ENCODE measurements at regions not wholly inside any gene's neighbourhood (a gene's known extent, or its start where the extent isn't known, plus 50 kb on each side); places are given as distances from the start of the nearest gene placed in this dataset.
"Not testable (repeated sequence)": the region's sequence is repeated elsewhere in the genome, so short reads cannot be mapped to it uniquely, and the experiment has no call there.

DNA sequence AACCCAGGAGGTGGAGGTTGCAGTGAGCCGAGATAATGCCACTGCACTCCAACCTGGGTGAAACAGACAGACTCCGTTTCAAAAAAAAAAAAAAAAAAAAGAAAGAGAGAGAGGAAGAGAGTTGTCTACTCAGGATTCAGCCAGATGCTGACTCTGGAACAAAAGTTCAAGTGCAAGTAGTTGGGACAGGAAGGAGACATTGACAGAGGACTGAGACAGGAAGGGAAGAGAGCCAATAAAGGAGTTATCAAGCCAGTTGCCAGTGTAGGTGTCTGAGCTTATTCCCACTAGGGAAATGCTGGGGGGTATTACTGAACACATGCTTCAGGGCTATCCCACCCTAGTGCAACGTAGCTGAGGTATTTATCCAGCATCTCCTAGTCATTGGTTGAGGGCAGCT is 147.7 kb upstream of the SLC1A3 start:
- DNase-seq (ENCODE audit: low read depth in 1 of 2, low spot score in 1 of 2), result no peak
- Histone ChIP-seq H3K4me3 (replicated peaks; ENCODE audit: insufficient read depth, low read length) (no peak overlapping the region), H3K27me3 (ENCODE audit: insufficient read depth, poor library complexity, severe bottlenecking) (no peaks in the 10 kb centered on the region), H3K27ac (replicated peaks) (no peak overlapping the region)
- TF ChIP-seq POLR2AphosphoS5 (IDR thresholded peaks at IDR 0.05; ENCODE audit: low read depth), result no peak
- TF ChIP-seq SPI1 (IDR thresholded peaks at IDR 0.05; ENCODE audit: borderline replicate concordance, low read depth), result no peak
- TF ChIP-seq GABPA (IDR thresholded peaks at IDR 0.05; ENCODE audit: low read depth), result no peak
- TF ChIP-seq, protein P1, sequence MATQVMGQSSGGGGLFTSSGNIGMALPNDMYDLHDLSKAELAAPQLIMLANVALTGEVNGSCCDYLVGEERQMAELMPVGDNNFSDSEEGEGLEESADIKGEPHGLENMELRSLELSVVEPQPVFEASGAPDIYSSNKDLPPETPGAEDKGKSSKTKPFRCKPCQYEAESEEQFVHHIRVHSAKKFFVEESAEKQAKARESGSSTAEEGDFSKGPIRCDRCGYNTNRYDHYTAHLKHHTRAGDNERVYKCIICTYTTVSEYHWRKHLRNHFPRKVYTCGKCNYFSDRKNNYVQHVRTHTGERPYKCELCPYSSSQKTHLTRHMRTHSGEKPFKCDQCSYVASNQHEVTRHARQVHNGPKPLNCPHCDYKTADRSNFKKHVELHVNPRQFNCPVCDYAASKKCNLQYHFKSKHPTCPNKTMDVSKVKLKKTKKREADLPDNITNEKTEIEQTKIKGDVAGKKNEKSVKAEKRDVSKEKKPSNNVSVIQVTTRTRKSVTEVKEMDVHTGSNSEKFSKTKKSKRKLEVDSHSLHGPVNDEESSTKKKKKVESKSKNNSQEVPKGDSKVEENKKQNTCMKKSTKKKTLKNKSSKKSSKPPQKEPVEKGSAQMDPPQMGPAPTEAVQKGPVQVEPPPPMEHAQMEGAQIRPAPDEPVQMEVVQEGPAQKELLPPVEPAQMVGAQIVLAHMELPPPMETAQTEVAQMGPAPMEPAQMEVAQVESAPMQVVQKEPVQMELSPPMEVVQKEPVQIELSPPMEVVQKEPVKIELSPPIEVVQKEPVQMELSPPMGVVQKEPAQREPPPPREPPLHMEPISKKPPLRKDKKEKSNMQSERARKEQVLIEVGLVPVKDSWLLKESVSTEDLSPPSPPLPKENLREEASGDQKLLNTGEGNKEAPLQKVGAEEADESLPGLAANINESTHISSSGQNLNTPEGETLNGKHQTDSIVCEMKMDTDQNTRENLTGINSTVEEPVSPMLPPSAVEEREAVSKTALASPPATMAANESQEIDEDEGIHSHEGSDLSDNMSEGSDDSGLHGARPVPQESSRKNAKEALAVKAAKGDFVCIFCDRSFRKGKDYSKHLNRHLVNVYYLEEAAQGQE (IDR thresholded peaks at IDR 0.05; ENCODE audit: insufficient replicate concordance, low read depth), result no peak
- TF ChIP-seq, protein P2, sequence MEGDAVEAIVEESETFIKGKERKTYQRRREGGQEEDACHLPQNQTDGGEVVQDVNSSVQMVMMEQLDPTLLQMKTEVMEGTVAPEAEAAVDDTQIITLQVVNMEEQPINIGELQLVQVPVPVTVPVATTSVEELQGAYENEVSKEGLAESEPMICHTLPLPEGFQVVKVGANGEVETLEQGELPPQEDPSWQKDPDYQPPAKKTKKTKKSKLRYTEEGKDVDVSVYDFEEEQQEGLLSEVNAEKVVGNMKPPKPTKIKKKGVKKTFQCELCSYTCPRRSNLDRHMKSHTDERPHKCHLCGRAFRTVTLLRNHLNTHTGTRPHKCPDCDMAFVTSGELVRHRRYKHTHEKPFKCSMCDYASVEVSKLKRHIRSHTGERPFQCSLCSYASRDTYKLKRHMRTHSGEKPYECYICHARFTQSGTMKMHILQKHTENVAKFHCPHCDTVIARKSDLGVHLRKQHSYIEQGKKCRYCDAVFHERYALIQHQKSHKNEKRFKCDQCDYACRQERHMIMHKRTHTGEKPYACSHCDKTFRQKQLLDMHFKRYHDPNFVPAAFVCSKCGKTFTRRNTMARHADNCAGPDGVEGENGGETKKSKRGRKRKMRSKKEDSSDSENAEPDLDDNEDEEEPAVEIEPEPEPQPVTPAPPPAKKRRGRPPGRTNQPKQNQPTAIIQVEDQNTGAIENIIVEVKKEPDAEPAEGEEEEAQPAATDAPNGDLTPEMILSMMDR (IDR thresholded peaks at IDR 0.05; ENCODE audit: insufficient read depth, low read length), result no peak

DNA sequence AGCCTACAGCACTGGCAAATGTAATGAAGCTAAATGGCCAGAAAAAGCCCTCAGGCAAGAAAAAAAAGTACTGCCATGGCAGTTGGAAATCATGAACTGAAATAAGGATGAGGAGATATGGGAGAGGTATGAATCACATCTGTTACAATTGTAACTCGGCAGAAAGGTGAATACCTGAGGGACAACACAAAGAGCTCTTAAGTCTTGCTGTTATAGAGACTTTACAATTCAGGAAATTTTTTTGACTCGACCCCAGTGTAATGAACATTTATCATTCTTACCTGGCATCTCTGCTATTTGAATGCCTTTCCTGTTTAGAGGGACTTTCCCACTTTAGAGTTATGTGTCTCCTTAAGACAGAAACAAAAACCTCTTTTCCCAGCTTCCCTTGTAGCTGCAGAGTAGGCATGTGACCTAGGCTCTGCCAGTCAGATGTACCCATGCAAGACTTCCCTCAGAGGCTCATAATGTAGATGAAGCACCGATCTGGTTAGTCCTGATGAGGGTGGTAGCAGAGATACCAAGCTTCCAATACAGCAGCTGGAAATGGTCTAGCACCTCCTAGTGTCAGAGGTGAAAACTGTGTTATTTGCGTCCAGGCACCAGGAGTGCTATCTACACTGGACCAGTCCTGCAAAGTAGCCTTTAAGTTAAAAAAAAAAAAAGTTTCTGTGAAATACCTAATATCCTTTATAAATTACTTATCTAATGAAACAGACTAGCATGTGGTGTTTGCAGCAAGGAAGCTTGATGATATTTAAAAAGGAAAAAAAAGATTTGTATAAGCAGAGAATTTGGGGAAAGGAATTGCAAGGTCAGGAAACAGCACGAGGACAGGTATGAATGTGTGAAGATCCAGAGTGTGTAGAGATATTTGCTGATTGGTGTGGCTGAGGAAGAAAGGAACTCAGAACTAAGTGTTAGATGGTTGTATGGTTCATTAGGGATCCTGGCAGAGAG is 146.9 kb upstream of the SLC1A3 start:
- Histone ChIP-seq H3K27me3 (ENCODE audit: insufficient read depth, poor library complexity, severe bottlenecking) (no peaks in the 10 kb centered on the region), H3K27ac (replicated peaks) (no peak overlapping the region), H3K4me3 (replicated peaks; ENCODE audit: insufficient read depth, low read length) (no peak overlapping the region)
- peak; percentile 17 to 40 for DNase-seq (ENCODE audit: low read depth in 1 of 2, low spot score in 1 of 2)
- TF ChIP-seq GABPA (IDR thresholded peaks at IDR 0.05; ENCODE audit: low read depth), result no peak
- TF ChIP-seq, protein P2 (IDR thresholded peaks at IDR 0.05; ENCODE audit: insufficient read depth, low read length), result peak; percentile 25

DNA sequence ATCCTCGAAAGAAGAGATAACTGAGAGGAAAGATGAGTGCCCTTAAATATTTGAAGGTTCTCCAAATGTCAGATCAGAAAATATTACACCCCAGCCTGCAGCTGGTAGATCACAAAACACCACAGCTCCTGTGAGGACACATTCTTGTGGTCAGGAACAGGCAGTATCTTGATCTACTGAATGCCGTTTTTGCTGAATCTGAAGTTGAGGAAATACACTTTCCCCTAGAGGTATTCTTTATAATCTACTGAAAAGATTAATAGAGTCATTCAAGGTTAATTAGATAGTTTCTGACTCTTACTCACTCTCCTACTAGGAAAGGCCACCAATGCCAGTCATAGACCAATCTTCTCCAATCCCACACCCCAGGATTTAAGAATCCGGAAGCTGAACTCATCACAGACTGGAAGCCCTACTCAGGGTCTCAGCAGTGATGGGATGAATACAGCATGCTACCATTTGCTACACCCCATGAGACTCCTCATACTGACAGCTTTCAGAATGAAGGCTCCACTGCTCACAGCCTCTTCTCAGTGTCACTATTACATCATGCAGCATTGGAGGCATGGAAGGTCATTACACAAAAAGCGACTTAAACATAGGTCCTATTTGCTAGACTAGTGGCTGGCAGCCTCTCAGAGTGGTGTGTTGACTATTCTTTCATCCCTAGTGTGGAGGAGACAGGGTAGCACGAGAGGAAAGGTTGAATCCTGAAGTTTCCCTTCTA is 143.9 kb upstream of the SLC1A3 start:
- no peak for DNase-seq (ENCODE audit: low read depth in 1 of 2, low spot score in 1 of 2)
- Histone ChIP-seq H3K4me3 (replicated peaks; ENCODE audit: insufficient read depth, low read length) (no peak overlapping the region), H3K27ac (replicated peaks) (no peak overlapping the region), H3K27me3 (ENCODE audit: insufficient read depth, poor library complexity, severe bottlenecking) (no peaks in the 10 kb centered on the region)
- TF ChIP-seq, protein P2 (IDR thresholded peaks at IDR 0.05; ENCODE audit: insufficient read depth, low read length), result no peak
- TF ChIP-seq, protein P1 (IDR thresholded peaks at IDR 0.05; ENCODE audit: insufficient replicate concordance, low read depth), result no peak
- TF ChIP-seq GABPA (IDR thresholded peaks at IDR 0.05; ENCODE audit: low read depth) (no peak), SPI1 (IDR thresholded peaks at IDR 0.05; ENCODE audit: borderline replicate concordance, low read depth) (no peak), POLR2AphosphoS5 (IDR thresholded peaks at IDR 0.05; ENCODE audit: low read depth) (no peak)

DNA sequence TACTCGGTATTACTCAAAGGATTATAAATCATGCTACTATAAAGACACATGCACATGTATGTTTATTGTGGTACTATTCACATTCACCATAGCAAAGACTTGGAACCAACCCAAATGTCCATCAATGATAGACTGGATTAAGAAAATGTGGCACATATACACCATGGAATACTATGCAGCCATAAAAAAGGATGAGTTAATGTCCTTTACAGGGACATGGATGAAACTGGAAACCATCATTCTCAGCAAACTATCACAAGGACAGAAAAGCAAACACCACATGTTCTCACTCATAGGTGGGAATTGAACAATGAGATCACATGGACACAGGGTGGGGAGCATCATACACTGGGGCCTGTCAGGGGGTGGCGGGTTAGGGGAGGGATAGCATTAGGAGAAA is 130.5 kb upstream of the SLC1A3 start:
- not testable (repeated sequence) for H3K27me3 ChIP-seq (ENCODE audit: insufficient read depth, poor library complexity, severe bottlenecking); H3K4me3 ChIP-seq (replicated peaks; ENCODE audit: insufficient read depth, low read length); DNase-seq (ENCODE audit: low read depth in 1 of 2, low spot score in 1 of 2); H3K27ac ChIP-seq (replicated peaks)

All from HL-60 (cell line).